Common myeloid progenitor, CD34-positive (primary cell): ENCODE measurements at regions not wholly inside any gene's neighbourhood (a gene's known extent, or its start where the extent isn't known, plus 50 kb on each side); places are given as distances from the start of the nearest gene placed in this dataset.

ENCODE experiments used
- CTCF ChIA-PET: fragments of 350-600 bp; sonication (Branson Sonifier 250); formaldehyde crosslinking; loops from one replicate; lab custom pipeline; 2021; ENCODE audit warnings: antibody characterized with exemption; lab: Charles Lee
- POLR2A ChIA-PET: fragments of 350-600 bp; sonication (Branson Sonifier 250); formaldehyde crosslinking; loops from one replicate; lab custom pipeline; 2021; ENCODE audit warnings: antibody characterized with exemption; lab: Charles Lee
- DNase-seq, 3 donors: peaks; one replicate each; pipeline versions ENCODE4 v3.0.0 to v3.0.0-alpha.2; 2013
- H3K27ac ChIP-seq, 2 experiments: 1 replicate in 1 of 2; 2 replicates in 1 of 2; pipeline ENCODE4 v1.7.0; 2013; ENCODE audit warnings: inconsistent platforms in 2 of 2, low read length in 2 of 2, mild to moderate bottlenecking in 2 of 2, low read depth in 1 of 2, moderate library complexity in 1 of 2; ENCODE audit not compliant: severe bottlenecking in 2 of 2, insufficient read depth in 1 of 2, poor library complexity in 1 of 2
- H3K27me3 ChIP-seq, 5 experiments: replicated peaks in 2 of 5; 1 replicate in 3 of 5; 2 replicates in 2 of 5; pipeline versions ENCODE4 v1.6.1 to v1.7.0; 2013; ENCODE audit warnings: low read length in 4 of 5, mild to moderate bottlenecking in 2 of 5, moderate library complexity in 2 of 5, inconsistent platforms in 1 of 5; ENCODE audit not compliant: insufficient read depth in 5 of 5, control insufficient read depth in 4 of 5
- H3K36me3 ChIP-seq, 4 experiments: 1 replicate in 2 of 4; 2 replicates in 2 of 4; pipeline versions ENCODE4 v1.6.1 to v1.7.0; 2013; ENCODE audit warnings: low read length in 3 of 4, control low read depth in 1 of 4, mild to moderate bottlenecking in 1 of 4; ENCODE audit not compliant: control insufficient read depth in 4 of 4, insufficient read depth in 4 of 4
- H3K4me1 ChIP-seq, 4 experiments: 1 replicate in 3 of 4; 2 replicates in 1 of 4; pipeline versions ENCODE4 v1.6.1 to v1.7.1; 2013; ENCODE audit warnings: low read length in 3 of 4, mild to moderate bottlenecking in 3 of 4, control low read depth in 1 of 4, inconsistent platforms in 1 of 4, moderate library complexity in 1 of 4; ENCODE audit not compliant: control insufficient read depth in 4 of 4, insufficient read depth in 4 of 4; ENCODE audit errors: control extremely low read depth in 1 of 4
- H3K4me3 ChIP-seq, 7 experiments: 1 replicate in 4 of 7; 2 replicates in 3 of 7; pipeline versions ENCODE4 v1.5.1 to v1.7.0; 2013; ENCODE audit warnings: mild to moderate bottlenecking in 7 of 7, low read length in 6 of 7, moderate library complexity in 6 of 7, inconsistent platforms in 2 of 7, low read depth in 2 of 7, control low read depth in 1 of 7; ENCODE audit not compliant: insufficient read depth in 4 of 7, control insufficient read depth in 1 of 7; ENCODE audit errors: extremely low read depth in 1 of 7
- H3K9me3 ChIP-seq, 5 experiments: 1 replicate in 4 of 5; 2 replicates in 1 of 5; pipeline versions ENCODE4 v1.6.1 to v1.7.1; 2013; ENCODE audit warnings: low read length in 4 of 5, mild to moderate bottlenecking in 2 of 5, inconsistent platforms in 1 of 5, low read depth in 1 of 5, moderate library complexity in 1 of 5; ENCODE audit not compliant: control insufficient read depth in 4 of 5, insufficient read depth in 2 of 5; ENCODE audit errors: control extremely low read depth in 1 of 5
- WGBS: methylation state at CpG from one replicate; pipeline ENCODE4 v1.1.5; 2013; ENCODE audit not compliant: insufficient coverage; 5-methylcytosine and 5-hydroxymethylcytosine counted together

GRCh38 chr4:120613778-120614177 is 308.7 kb downstream of the PRDM5 start:
- WGBS = no CpG with 5 or more reads among the region's 1 CpG
- H3K36me3 ChIP-seq = no peaks in the 10 kb centered on the region

GRCh38 chr4:120611092-120611491 is 311.4 kb downstream of the PRDM5 start:
- H3K4me1 ChIP-seq = no peaks in the 10 kb centered on the region
- no peak overlapping the region for H3K27ac ChIP-seq
- no peaks in the 10 kb centered on the region for H3K27me3 ChIP-seq
- H3K36me3 ChIP-seq = no peaks in the 10 kb centered on the region
- ChIA-PET POLR2A (no interaction called here), CTCF (no interaction called here)
- H3K4me3 ChIP-seq = no peak overlapping the region
- no CpG with 5 or more reads among the region's 1 CpG for WGBS
- DNase-seq = no peak
- H3K9me3 ChIP-seq = peaks cover 0 to 4% (median 0%) of the 10 kb centered on the region in 5 experiments

More at GRCh38 chr4:120613778-120614177, 308.7 kb downstream of the PRDM5 start:
- Histone ChIP-seq H3K4me1 (no peaks in the 10 kb centered on the region), H3K4me3 (no peak overlapping the region), H3K27ac (no peak overlapping the region), H3K27me3 (no peaks in the 10 kb centered on the region), H3K9me3 (no peaks in the 10 kb centered on the region)
- DNase-seq = no peak
- POLR2A ChIA-PET = no interaction called here
- CTCF ChIA-PET = interaction anchor here (1.1 kb wide), 1 partner anchor 10 kb away, joined by 3 read pairs; no protein-coding TSS in a partner anchor

GRCh38 chr4:120591038-120591437 is 331.5 kb downstream of the PRDM5 start:
- Histone ChIP-seq H3K27me3 (no peaks in the 10 kb centered on the region), H3K4me3 (no peak overlapping the region), H3K36me3 (no peaks in the 10 kb centered on the region), H3K9me3 (no peaks in the 10 kb centered on the region), H3K4me1 (no peaks in the 10 kb centered on the region), H3K27ac (no peak overlapping the region)
- ChIA-PET POLR2A (interaction anchor here (0.6 kb wide), 1 partner anchor 11 kb away, joined by 3 read pairs; no protein-coding TSS in a partner anchor), CTCF (no interaction called here)
- no peak for DNase-seq
- 63% methylated on average over 1 of the region's 2 CpGs for WGBS

GRCh38 chr4:120589787-120590186 is 332.7 kb downstream of the PRDM5 start:
- Histone ChIP-seq H3K36me3 (no peaks in the 10 kb centered on the region), H3K27me3 (no peaks in the 10 kb centered on the region), H3K9me3 (no peaks in the 10 kb centered on the region), H3K4me3 (no peak overlapping the region), H3K27ac (no peak overlapping the region), H3K4me1 (no peaks in the 10 kb centered on the region)
- WGBS = 95% methylated on average over 2 of the region's 2 CpGs
- ChIA-PET POLR2A (no interaction called here), CTCF (no interaction called here)
- no peak for DNase-seq

- ChIA-PET CTCF (no interaction called here), POLR2A (no interaction called here)
- H3K9me3 ChIP-seq = no peaks in the 10 kb centered on the region
These were observed 353.8 kb downstream of the PRDM5 start for GRCh38 chr4:120568731-120569130.

GRCh38 chr4:120561648-120562047 is 360.9 kb downstream of the PRDM5 start:
- CTCF ChIA-PET = no interaction called here

More at GRCh38 chr4:120568731-120569130, 353.8 kb downstream of the PRDM5 start:
- DNase-seq = no peak
- Histone ChIP-seq H3K4me1 (no peaks in the 10 kb centered on the region), H3K27ac (no peak overlapping the region), H3K4me3 (no peak overlapping the region), H3K27me3 (no peaks in the 10 kb centered on the region), H3K36me3 (no peaks in the 10 kb centered on the region)
- no CpG with 5 or more reads among the region's 2 CpGs for WGBS

GRCh38 chr4:120557372-120557771 is 365.2 kb downstream of the PRDM5 start:
- WGBS = 88% methylated on average over 1 of the region's 2 CpGs
- no peak overlapping the region for H3K4me3 ChIP-seq
- no peaks in the 10 kb centered on the region for H3K27me3 ChIP-seq
- POLR2A ChIA-PET = no interaction called here
- no peak overlapping the region for H3K27ac ChIP-seq
- H3K4me1 ChIP-seq = no peaks in the 10 kb centered on the region
- no peak for DNase-seq
- H3K36me3 ChIP-seq = no peaks in the 10 kb centered on the region
- CTCF ChIA-PET = no interaction called here
- H3K9me3 ChIP-seq = peaks cover 0 to 5% (median 0%) of the 10 kb centered on the region in 5 experiments

More at GRCh38 chr4:120561648-120562047, 360.9 kb downstream of the PRDM5 start:
- no peak for DNase-seq
- H3K27me3 ChIP-seq = no peaks in the 10 kb centered on the region
- H3K9me3 ChIP-seq = peaks cover 0 to 5% (median 0%) of the 10 kb centered on the region in 5 experiments
- H3K4me3 ChIP-seq = no peak overlapping the region
- 95% methylated on average over 2 of the region's 2 CpGs for WGBS
- no peaks in the 10 kb centered on the region for H3K4me1 ChIP-seq
- H3K27ac ChIP-seq = no peak overlapping the region
- no peaks in the 10 kb centered on the region for H3K36me3 ChIP-seq
- POLR2A ChIA-PET = no interaction called here
